HCT116 (cell line): ENCODE measurements at regions not wholly inside any gene's neighbourhood (a gene's known extent, or its start where the extent isn't known, plus 50 kb on each side); places are given as distances from the start of the nearest gene placed in this dataset.
"Not testable (repeated sequence)": the region's sequence is repeated elsewhere in the genome, so short reads cannot be mapped to it uniquely, and the experiment has no call there.

Source experiments
- ATAC-seq: fragments of 200-7000 bp; cut with Tn5 transposase; 2 replicates; pipeline ENCODE4 v1.9.1; 2020; ENCODE audit warnings: mild to moderate bottlenecking, moderate library complexity
- BruUV-seq: library from RNA; stranded (reverse); fragments of 400-500 nt; replicated peaks from 2 replicates; lab custom pipeline; 2021; lab: Mats Ljungman, UMichigan
- CTCF ChIA-PET: fragments of 300-600 bp; sonication (Branson Sonifier 250); formaldehyde crosslinking; loops from one replicate; lab custom pipeline; 2021; ENCODE audit warnings: antibody characterized with exemption; lab: Charles Lee
- POLR2A ChIA-PET: fragments of 300-600, 350-600 bp; sonication (Branson Sonifier 250); formaldehyde crosslinking; loops from one replicate; lab custom pipeline; 2021; ENCODE audit warnings: antibody characterized with exemption; lab: Charles Lee
- RAD21 ChIA-PET, 2 experiments: fragments of 300-600 bp; sonication (Branson Sonifier 250); formaldehyde crosslinking; loops; one replicate each; lab custom pipeline; 2023; ENCODE audit warnings: low total read pairs in 2 of 2; ENCODE audit not compliant: uncharacterized antibody in 2 of 2, unreplicated experiment in 2 of 2, low non-redundant PET in 1 of 2; lab: Charles Lee
- DNase-seq: peaks from one replicate; pipeline ENCODE4 v3.0.0-alpha.2; 2010; ENCODE audit warnings: low read depth, low spot score
- H2AFZ ChIP-seq: fragments of 200-600 bp; shearing (Covaris generic), sonication (generic); 2 replicates; pipeline ENCODE4 v1.6.1; 2017; ENCODE audit warnings: low read depth, mixed run types, mixed read lengths, antibody characterized with exemption, low read length; ENCODE audit not compliant: poor library complexity, severe bottlenecking
- H3K27ac ChIP-seq: 2 replicates; pipeline ENCODE4 v1.5.1; 2012; ENCODE audit warnings: low read depth, low read length
- H3K27me3 ChIP-seq: fragments of 200-600 bp; sonication (generic); 2 replicates; pipeline ENCODE4 v1.6.1; 2016; ENCODE audit warnings: mixed run types, low read length, mixed read lengths; ENCODE audit not compliant: insufficient read depth
- H3K36me3 ChIP-seq, 2 experiments: fragments of 200-500 bp in 1 of 2; fragments of 200-600 bp in 1 of 2; sonication (Bioruptor generic) in 1 of 2; sonication (generic) in 1 of 2; 2 replicates each; pipeline versions ENCODE4 v1.5.1 to v1.6.1; 2014 to 2016; ENCODE audit warnings: low read length in 2 of 2, inconsistent platforms in 1 of 2, mixed read lengths in 1 of 2, mixed run types in 1 of 2; ENCODE audit not compliant: insufficient read depth in 2 of 2, control insufficient read depth in 1 of 2
- H3K4me1 ChIP-seq, 2 experiments: fragments of 200-600 bp in 1 of 2; sonication (generic) in 1 of 2; 2 replicates each; pipeline versions ENCODE4 v1.5.1 to v1.6.1; 2012 to 2017; ENCODE audit warnings: low read length in 2 of 2, inconsistent platforms in 1 of 2, mild to moderate bottlenecking in 1 of 2, mixed read lengths in 1 of 2, mixed run types in 1 of 2, moderate library complexity in 1 of 2; ENCODE audit not compliant: insufficient read depth in 2 of 2, control insufficient read depth in 1 of 2
- H3K4me2 ChIP-seq: fragments of 200-600 bp; sonication (generic); 2 replicates; pipeline ENCODE4 v1.6.1; 2017; ENCODE audit warnings: mixed run types, low read length, mixed read lengths
- H3K4me3 ChIP-seq, 2 experiments: fragments of 200-600 bp in 1 of 2; sonication (generic) in 1 of 2; replicated peaks in 1 of 2; 2 replicates each; pipeline ENCODE4 v1.5.1; 2011 to 2016; ENCODE audit warnings: low read length in 2 of 2, control low read depth in 1 of 2, low read depth in 1 of 2, mild to moderate bottlenecking in 1 of 2, mixed read lengths in 1 of 2, mixed run types in 1 of 2
- H3K79me2 ChIP-seq: fragments of 200-600 bp; sonication (generic); 2 replicates; pipeline ENCODE4 v1.6.1; 2017; ENCODE audit warnings: mild to moderate bottlenecking, mixed run types, low read length, moderate library complexity, mixed read lengths; ENCODE audit not compliant: insufficient read depth
- H3K9ac ChIP-seq: fragments of 200-600 bp; sonication (generic); 2 replicates; pipeline ENCODE4 v1.6.1; 2016; ENCODE audit warnings: low read length, mixed read lengths
- H3K9me2 ChIP-seq: fragments of 200-600 bp; sonication (generic), shearing (Covaris generic); 2 replicates; pipeline ENCODE4 v1.6.1; 2017; ENCODE audit warnings: mixed run types, mild to moderate bottlenecking, moderate library complexity; ENCODE audit not compliant: insufficient read depth
- H3K9me3 ChIP-seq, 2 experiments: fragments of 200-500 bp in 1 of 2; fragments of 200-600 bp in 1 of 2; sonication (Bioruptor generic) in 1 of 2; sonication (generic) in 1 of 2; 2 replicates each; pipeline ENCODE4 v1.6.1; 2014 to 2017; ENCODE audit warnings: low read length in 2 of 2, mixed read lengths in 2 of 2, inconsistent platforms in 1 of 2, low read depth in 1 of 2, mild to moderate bottlenecking in 1 of 2, mixed run types in 1 of 2, moderate library complexity in 1 of 2; ENCODE audit not compliant: control insufficient read depth in 1 of 2, insufficient read depth in 1 of 2
- H4K20me1 ChIP-seq: fragments of 200-600 bp; sonication (generic), shearing (Covaris generic); 2 replicates; pipeline ENCODE4 v1.6.1; 2017; ENCODE audit warnings: mixed run types, mild to moderate bottlenecking, moderate library complexity; ENCODE audit not compliant: insufficient read depth
- EZH2phosphoT487 ChIP-seq: fragments of 200-600 bp; IDR thresholded peaks from 2 replicates; pipeline ENCODE4 v1.6.1; 2018; ENCODE audit warnings: antibody characterized with exemption, borderline replicate concordance
- SIN3A ChIP-seq: IDR thresholded peaks from 2 replicates; pipeline ENCODE4 v1.6.1; 2012; ENCODE audit warnings: low read depth
- ZNF274 ChIP-seq: fragments of 200-500 bp; sonication (Bioruptor generic); IDR thresholded peaks from 2 replicates; pipeline ENCODE4 v1.6.1; 2014; ENCODE audit warnings: mild to moderate bottlenecking, low read depth, low read length, inconsistent platforms
- intact Hi-C: fragments of 100-400 bp; cut with micrococcal nuclease; formaldehyde crosslinking; loops from 2 replicates; pipeline ENCODE4 v1.10.0; 2022

- no peak for ATAC-seq
- Histone ChIP-seq H3K4me1 (no peaks in the 10 kb centered on the region), H3K4me3 (no peak overlapping the region), H2AFZ (no peak overlapping the region), H3K9me2 (no peaks in the 10 kb centered on the region; the same call in 1 of the 2 replicates), H3K4me2 (no peak overlapping the region), H3K9me3 (no peaks in the 10 kb centered on the region), H3K79me2 (no peaks in the 10 kb centered on the region), H4K20me1 (no peaks in the 10 kb centered on the region), H3K27ac (no peak overlapping the region), H3K27me3 (no peaks in the 10 kb centered on the region), H3K36me3 (no peaks in the 10 kb centered on the region)
- RAD21 ChIA-PET = no interaction called here
- POLR2A ChIA-PET = no interaction called here
- no TSS peak for BruUV-seq
- intact Hi-C loops = no loop called here
- CTCF ChIA-PET = no interaction called here
- no peak for TF ChIP-seq EZH2phosphoT487
- TF ChIP-seq, all 23 proteins: peak for 0
- DNase-seq = no peak
- no peak overlapping the region for H3K9ac ChIP-seq
Observed at GRCh38 chr7:92944633-92945032, 108.3 kb upstream of the CDK6 start.

- H3K4me2 ChIP-seq, H3K27ac ChIP-seq, H3K27me3 ChIP-seq, H2AFZ ChIP-seq, H3K79me2 ChIP-seq, intact Hi-C loops, CTCF ChIA-PET, H3K9ac ChIP-seq, H4K20me1 ChIP-seq, H3K9me3 ChIP-seq, H3K4me1 ChIP-seq, POLR2A ChIA-PET, BruUV-seq, ATAC-seq, RAD21 ChIA-PET, H3K4me3 ChIP-seq, H3K36me3 ChIP-seq, H3K9me2 ChIP-seq, DNase-seq: not testable (repeated sequence)
Observed at GRCh38 chr7:92942706-92943105, 106.3 kb upstream of the CDK6 start.

GRCh38 chr7:92939666-92940360 lies 103.4 kb upstream of the CDK6 start:
- no peak overlapping the region for H2AFZ ChIP-seq
- no peak for ATAC-seq
- H3K27ac ChIP-seq = no peak overlapping the region
- H4K20me1 ChIP-seq = no peaks in the 10 kb centered on the region
- no TSS peak for BruUV-seq
- ChIA-PET POLR2A (no interaction called here), CTCF (no interaction called here), RAD21 (no interaction called here)
- H3K27me3 ChIP-seq = no peaks in the 10 kb centered on the region
- H3K9me3 ChIP-seq = no peaks in the 10 kb centered on the region
- no peak overlapping the region for H3K9ac ChIP-seq
- no peak overlapping the region for H3K4me2 ChIP-seq
- H3K4me3 ChIP-seq = no peak overlapping the region
- H3K9me2 ChIP-seq = no peaks in the 10 kb centered on the region
- H3K4me1 ChIP-seq = no peaks in the 10 kb centered on the region
- no peak for DNase-seq
- no peaks in the 10 kb centered on the region for H3K79me2 ChIP-seq
- H3K36me3 ChIP-seq = no peaks in the 10 kb centered on the region
- intact Hi-C loops = no loop called here
- no peak for TF ChIP-seq SIN3A
- TF ChIP-seq ZNF274 = peak; percentile 52
